DMS79 (cell line): ENCODE measurements at regions not wholly inside any gene's neighbourhood (a gene's known extent, or its start where the extent isn't known, plus 50 kb on each side); places are given as distances from the start of the nearest gene placed in this dataset.
"Not testable (repeated sequence)": the region's sequence is repeated elsewhere in the genome, so short reads cannot be mapped to it uniquely, and the experiment has no call there.

Experiments
- DNase-seq: peaks from one replicate; lab custom pipeline; 2025; lab: John Stamatoyannopoulos, UW

DNA sequence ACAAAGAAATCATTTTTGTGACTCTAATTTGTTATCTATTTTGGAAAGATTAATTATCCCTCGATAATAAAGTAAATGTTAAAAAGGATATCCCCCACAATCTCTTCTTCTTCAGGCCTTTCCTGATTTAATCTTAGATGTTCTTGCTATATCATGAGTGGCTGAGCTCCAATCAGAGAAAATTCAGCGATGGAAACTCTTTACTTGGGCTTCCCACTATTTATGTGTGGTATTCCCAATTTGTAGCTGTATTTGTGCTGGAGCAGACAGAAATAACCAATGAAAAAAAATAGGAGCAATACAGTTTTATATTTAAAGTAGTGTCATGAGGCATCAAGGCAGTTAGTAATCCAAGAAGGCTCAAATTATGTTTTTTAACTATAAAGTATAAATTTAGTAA lies 539.1 kb downstream of the PRKD1 start:
- DNase-seq = no peak

GRCh38 chr14:29390081-29390832 lies 537.4 kb downstream of the PRKD1 start:
- DNase-seq = no peak

DNA sequence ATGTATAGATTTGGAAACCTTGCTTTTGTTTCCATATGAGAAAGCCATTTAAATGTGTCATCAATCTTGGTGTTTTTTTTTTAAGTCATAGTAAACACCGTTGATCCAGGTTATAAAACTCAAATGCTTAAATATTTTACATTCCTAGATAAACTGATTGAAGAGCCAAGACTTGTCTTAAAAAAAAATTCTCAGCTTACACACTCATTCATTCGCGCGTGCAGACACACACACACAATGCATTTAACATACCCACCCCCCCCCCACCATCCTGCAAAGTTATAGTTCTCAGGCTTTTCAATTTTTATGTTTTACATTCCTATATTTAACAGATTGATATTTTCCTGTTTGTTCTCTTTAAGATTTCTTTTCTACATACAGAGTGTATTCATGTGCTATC lies 536.4 kb downstream of the PRKD1 start:
- DNase-seq = no peak

DNA sequence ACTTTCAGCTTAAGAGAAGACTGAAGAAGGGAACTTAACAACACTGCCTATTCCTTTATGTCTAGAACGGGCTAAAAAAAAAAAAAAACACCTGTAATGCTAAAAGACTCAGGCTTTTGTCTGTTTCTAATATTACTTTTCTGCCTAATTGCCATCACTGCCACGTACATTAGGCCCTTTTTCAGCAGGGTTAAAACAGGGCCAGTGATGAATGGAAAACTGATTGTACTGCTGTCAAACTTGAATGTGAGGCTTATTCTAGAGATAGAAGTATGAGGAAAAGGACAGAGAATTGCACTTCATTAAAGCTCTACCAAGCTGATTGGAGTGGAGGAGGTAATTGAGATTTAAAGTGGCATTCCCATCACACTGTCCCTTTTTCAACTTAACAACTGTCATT lies 535.8 kb downstream of the PRKD1 start:
- DNase-seq = no peak

DNA sequence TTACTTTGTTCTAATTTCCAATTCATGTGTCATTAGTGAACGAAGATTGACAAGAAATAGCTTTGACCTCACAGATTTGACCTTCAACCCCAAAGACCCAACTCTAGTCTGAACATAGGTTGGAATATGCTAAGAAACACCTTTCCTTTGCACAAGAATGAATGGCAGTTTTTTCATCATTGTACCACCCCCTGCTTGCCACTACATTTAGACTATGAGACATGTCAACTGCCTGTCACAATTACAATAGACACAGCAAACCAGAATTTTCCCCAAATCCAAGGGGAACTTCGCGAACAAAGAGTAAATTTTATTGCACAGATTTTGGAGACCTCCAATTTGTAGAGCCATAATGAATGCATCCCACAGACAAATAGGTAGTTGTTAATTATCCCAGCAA lies 535.4 kb downstream of the PRKD1 start:
- DNase-seq = no peak

GRCh38 chr14:29403091-29403490 lies 524.6 kb downstream of the PRKD1 start:
- no peak for DNase-seq

DNA sequence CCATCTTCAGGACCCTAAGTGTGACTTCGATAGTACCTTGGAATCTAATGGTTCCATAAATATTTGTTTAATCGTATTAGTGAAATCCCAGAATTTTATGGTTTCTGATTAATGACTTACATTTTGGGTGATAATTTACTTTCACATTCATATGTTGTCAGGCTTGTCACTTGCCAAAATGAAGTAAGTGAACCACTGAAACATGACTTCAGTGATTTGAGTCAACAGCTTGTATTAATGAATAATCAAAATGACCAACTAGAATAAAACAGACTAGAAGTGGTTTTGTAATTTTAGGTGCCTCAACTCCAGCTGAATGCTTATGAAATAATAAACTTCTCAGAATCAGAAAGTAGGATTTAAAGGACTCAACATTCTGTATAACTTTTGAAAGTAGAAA lies 517.1 kb downstream of the PRKD1 start:
- DNase-seq = no peak

GRCh38 chr14:29414931-29415330 lies 512.7 kb downstream of the PRKD1 start:
- DNase-seq = not testable (repeated sequence)

- DNase-seq = no peak
These were observed 507.9 kb downstream of the PRKD1 start for GRCh38 chr14:29419736-29420135.

- DNase-seq = no peak
These were observed 506.4 kb downstream of the PRKD1 start for GRCh38 chr14:29421156-29421728.

DNA sequence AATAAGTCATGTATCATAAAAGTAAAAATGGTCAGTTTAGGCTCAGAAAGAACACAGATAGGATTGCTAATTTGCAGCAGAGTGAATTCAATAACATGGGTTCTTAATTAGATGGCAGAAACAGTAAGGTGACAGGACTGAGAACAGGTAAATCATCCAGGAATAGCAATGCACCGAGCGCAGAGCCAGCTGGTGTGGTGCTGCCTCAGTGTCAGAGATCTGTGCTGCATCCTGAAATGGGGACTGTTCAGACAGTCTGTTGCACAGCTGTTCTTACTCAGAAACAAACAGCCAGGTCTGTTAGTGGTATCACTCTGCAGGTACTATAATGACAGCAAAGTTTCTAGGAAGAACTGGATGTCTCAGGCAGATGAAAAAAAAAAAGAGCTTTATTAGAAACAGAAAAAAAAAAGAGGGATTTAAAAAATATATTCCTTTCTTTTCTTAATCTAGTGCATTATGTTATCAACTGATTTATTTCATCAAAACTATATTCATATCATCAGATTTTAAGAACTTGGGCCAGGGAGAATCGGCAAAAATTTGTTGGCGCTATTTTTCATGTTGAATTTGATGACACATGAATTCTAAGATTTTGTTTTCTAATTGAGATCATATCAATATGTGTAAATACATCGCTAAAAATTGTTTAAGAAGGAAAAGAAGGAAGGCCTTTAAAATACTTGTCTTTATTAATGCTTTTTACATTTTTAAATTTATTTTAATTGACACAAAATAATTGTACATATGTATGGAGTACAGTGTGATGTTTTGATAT lies 501.8 kb downstream of the PRKD1 start:
- no peak for DNase-seq

- no peak for DNase-seq
These were observed 485.0 kb downstream of the PRKD1 start for GRCh38 chr14:29442696-29443095.

DNA sequence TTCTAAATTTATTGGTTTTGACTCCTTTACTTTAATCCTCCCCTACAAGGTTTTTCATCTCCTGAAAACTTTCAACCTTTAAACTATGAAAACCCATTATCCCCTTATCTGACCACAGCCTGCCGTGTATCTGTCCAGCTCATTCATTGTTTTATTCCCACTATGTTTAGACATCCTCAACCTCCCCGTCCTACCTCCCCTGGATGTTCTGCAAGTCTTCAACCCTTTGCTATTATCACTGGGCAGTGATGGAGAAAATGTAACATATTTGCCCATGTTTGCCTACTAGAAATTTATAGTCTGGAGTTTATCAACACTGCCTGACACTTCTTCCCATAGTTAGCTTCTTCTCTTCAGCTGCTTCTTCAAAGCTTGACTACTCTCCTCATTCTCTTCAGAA lies 483.4 kb downstream of the PRKD1 start:
- no peak for DNase-seq

GRCh38 chr14:29444805-29445204 lies 482.8 kb downstream of the PRKD1 start:
- no peak for DNase-seq

GRCh38 chr14:29446971-29447370 lies 480.7 kb downstream of the PRKD1 start:
- no peak for DNase-seq

DNA sequence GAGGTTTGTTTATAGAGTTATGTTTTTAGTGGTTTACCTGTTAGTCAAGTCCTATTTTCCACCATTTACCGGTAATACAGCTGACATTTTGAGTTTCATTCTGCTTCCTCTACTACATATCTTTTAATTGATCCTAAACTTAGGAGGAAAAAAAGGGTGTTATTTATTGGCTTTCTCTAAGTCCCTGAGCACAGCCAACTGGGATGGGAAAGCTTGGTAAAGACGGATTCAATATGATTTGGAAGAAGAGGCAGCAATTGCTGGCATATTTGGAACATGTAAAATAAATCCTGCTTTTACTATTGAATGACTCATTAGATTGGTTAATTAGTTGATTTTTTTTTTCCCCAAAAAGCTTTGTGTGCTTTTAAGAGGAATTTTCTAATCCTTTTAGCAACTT lies 475.7 kb downstream of the PRKD1 start:
- no peak for DNase-seq

DNA sequence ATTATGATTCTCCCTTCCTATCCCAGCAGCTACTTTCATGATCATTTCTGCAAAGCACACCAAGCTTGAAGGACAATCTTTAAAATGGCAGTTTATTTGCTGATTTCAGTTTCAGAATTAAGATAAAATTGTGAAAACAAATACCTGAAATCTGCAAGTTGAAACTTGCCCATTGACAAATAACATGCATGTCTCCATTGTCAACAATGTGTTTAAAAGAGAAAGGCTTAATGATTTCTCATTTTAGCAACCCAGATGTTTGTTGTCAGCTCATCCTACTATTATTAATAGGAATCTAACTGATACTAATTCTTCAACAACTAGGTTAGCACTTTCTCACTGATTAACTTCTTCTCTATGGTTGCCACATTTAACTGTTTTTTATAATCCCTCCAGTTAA lies 474.6 kb downstream of the PRKD1 start:
- DNase-seq = no peak

DNA sequence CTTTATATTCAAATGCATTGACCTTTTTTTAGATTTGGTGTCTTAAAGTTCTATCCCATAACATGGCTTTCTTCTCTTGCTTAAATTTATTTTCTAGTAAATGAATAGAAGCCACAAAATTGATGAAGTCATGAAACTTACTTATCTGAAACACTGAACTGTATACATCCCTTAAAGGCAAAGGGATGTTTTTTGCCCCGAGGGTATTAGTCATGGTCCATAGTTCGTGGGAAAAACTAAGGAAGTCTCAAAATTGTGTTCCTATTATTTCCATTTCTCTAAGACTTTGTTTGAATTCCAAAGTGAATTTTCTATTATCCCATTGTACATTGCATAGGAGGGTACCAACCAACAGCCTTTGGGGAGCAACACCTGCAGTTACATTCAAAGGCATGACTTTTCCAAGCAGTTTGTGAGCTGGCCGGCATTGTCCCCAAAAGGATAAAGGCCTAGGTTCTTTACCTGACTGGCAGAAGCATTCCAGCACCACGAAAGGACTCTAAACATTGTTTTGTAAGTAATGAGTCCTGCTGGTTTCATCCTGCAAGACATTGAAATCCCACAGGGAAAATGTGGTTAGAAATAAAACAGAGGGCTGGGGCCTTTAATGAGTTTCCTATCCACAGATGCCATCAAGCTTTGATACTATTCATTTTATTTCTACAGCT lies 473.5 kb downstream of the PRKD1 start:
- DNase-seq = no peak

- DNase-seq = no peak
These were observed 469.1 kb downstream of the PRKD1 start for GRCh38 chr14:29458547-29458946.

- no peak for DNase-seq
These were observed 468.1 kb downstream of the PRKD1 start for GRCh38 chr14:29459531-29459930.

DNA sequence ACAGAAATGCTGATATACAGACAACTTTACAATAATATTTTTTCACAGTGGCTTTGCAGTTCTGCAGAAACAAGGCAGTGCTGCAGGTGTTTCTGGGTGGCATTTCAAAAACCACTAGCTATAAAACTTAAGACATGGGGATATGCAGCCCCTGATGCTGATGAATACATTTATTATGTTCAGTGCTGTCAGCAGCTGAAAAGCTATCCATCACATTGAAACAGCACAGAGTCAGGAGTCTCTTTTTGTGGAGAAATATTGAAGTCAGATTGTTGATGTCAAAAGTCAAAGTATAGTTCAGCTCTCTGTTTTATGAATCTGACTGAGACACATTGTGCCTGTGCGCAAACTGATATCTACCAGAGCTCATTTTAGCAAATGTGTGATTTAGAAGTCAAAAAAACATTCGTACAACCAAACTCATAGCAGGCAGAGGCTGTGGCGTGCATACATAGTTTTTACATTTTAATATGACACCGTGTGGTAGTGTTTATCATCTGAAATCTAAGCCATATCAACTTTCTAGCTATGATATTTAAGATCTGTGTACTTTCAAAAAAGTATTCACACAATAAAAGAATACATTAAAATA lies 467.6 kb downstream of the PRKD1 start:
- DNase-seq = no peak

- no peak for DNase-seq
These were observed 466.5 kb downstream of the PRKD1 start for GRCh38 chr14:29461101-29461500.
